Body of pancreas (tissue), 4 donors: ENCODE measurements at regions not wholly inside any gene's neighbourhood (a gene's known extent, or its start where the extent isn't known, plus 50 kb on each side); places are given as distances from the start of the nearest gene placed in this dataset.

Source experiments
- ATAC-seq: fragments of 150-250 bp; one replicate; pipeline ENCODE4 v1.9.1; 2016
- DNase-seq, 4 donors: peaks; one replicate each; pipeline ENCODE4 v3.0.0-alpha.2; 2019
- H3K27ac ChIP-seq, 4 donors: fragments of 200-600 bp; sonication (generic); 1 replicate in 3 of 4; 2 replicates in 1 of 4; pipeline versions ENCODE4 v1.5.1 to v1.6.1; 2016 to 2019; ENCODE audit warnings: mild to moderate bottlenecking in 1 of 4, mixed read lengths in 1 of 4, moderate library complexity in 1 of 4
- H3K27me3 ChIP-seq, 2 donors: fragments of 200-600 bp; sonication (generic); one replicate each; pipeline ENCODE4 v1.6.0; 2016; ENCODE audit warnings: mild to moderate bottlenecking in 1 of 2
- H3K36me3 ChIP-seq, 2 donors: fragments of 200-600 bp; sonication (generic); replicated peaks in 1 of 2; 2 replicates each; pipeline ENCODE4 v1.5.1; 2016; ENCODE audit warnings: low read depth in 2 of 2; ENCODE audit not compliant: insufficient read depth in 1 of 2
- H3K4me1 ChIP-seq: fragments of 200-600 bp; sonication (generic); one replicate; pipeline ENCODE4 v1.6.0; 2016
- H3K4me3 ChIP-seq, 2 donors: fragments of 200-600 bp; sonication (generic); 1 replicate in 1 of 2; 2 replicates in 1 of 2; pipeline ENCODE4 v1.5.1; 2016 to 2019
- H3K9me3 ChIP-seq, 3 donors: fragments of 200-600 bp; sonication (generic); 1 replicate in 2 of 3; 2 replicates in 1 of 3; pipeline ENCODE4 v1.5.1; 2016
- CTCF ChIP-seq, 7 experiments: fragments of 450-650 bp in 4 of 7; fragments of 200-600 bp in 3 of 7; sonication (generic) in 3 of 7; IDR thresholded peaks; one replicate each; pipeline ENCODE4 v1.5.1; 2016 to 2019; ENCODE audit warnings: antibody characterized with exemption in 7 of 7
- POLR2A ChIP-seq, 3 donors: fragments of 450-650 bp; IDR thresholded peaks; one replicate each; pipeline ENCODE4 v1.6.1; 2016; ENCODE audit warnings: antibody characterized with exemption in 3 of 3, mild to moderate bottlenecking in 2 of 3
- WGBS, 2 donors: methylation state at CpG; one replicate each; pipeline ENCODE4 v1.1.5; 2017; 5-methylcytosine and 5-hydroxymethylcytosine counted together
- intact Hi-C: fragments of 100-400 bp; cut with DNase I; formaldehyde crosslinking; loops from one replicate; pipeline ENCODE4 v1.15.1; 2023

DNA sequence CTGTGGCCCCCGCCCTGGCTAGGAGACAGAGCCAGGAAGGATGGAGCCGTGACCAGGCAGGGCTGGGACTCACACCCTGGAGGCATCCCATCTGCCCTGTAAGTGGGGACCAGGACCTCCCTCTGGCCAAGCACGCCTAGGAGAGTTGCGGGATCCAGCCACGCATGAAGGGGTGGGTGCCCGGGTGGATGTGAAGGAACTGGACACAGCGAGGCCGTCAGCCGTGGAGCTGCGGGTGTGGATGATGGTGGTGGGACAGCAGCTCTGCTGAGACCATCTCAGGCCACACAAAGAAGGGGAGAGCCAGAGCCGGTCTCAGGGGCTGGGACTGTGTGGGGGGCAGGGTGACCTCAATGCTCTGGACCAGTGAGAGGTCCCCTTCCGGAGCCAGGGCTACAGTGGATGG, 746.4 kb downstream of the BRD1 start:
- ATAC-seq: no peak
- Histone ChIP-seq H3K4me3 (no peak overlapping the region), H3K27me3 (no peaks in the 10 kb centered on the region), H3K36me3 (no peaks in the 10 kb centered on the region), H3K9me3 (no peaks in the 10 kb centered on the region), H3K4me1 (no peaks in the 10 kb centered on the region), H3K27ac (no peak overlapping the region)
- TF ChIP-seq CTCF (IDR thresholded peaks at IDR 0.05) (no peak), POLR2A (IDR thresholded peaks at IDR 0.05) (no peak)
- DNase-seq: no peak
- intact Hi-C loops: no loop called here
- WGBS, 2 donors: 72 to 74% methylated on average over 8 to 9 of the region's 12 CpGs

DNA sequence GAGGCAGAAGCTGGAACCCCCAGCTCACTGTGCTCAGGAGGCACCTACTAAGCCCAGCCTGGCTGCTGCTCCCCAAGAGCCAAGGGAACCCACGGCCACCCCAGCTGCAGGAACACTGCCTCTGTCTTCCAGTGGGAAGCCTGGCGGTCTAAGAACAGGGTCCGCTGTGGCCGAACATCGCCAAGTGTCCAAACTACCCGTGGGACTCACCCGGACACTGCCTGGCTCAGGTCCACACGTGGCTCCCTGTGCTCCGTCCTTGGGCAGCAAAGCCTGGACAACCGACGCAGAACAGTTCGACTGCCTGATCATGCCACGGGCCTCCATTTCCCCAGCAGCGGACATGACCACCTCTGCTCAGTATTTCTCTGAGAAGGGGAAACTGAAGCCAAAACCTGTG, 747.0 kb downstream of the BRD1 start:
- Histone ChIP-seq H3K36me3 (no peaks in the 10 kb centered on the region), H3K27ac (no peak overlapping the region), H3K4me3 (no peak overlapping the region), H3K4me1 (no peaks in the 10 kb centered on the region), H3K9me3 (no peaks in the 10 kb centered on the region), H3K27me3 (no peaks in the 10 kb centered on the region)
- ATAC-seq (no peak), DNase-seq (no peak)
- 74 to 86% methylated on average over 9 to 14 of the region's 14 CpGs for WGBS, 2 donors
- intact Hi-C loops: no loop called here
- no peak for TF ChIP-seq CTCF (IDR thresholded peaks at IDR 0.05)
- TF ChIP-seq POLR2A (IDR thresholded peaks at IDR 0.05): no peak

GRCh38 chr22:49079743-49080500, 747.8 kb downstream of the BRD1 start:
- Histone ChIP-seq H3K4me1 (no peaks in the 10 kb centered on the region), H3K27me3 (no peaks in the 10 kb centered on the region), H3K27ac (no peak overlapping the region), H3K4me3 (no peak overlapping the region), H3K9me3 (no peaks in the 10 kb centered on the region), H3K36me3 (no peaks in the 10 kb centered on the region)
- no peak for DNase-seq
- ATAC-seq: no peak
- intact Hi-C loops: no loop called here
- 68 to 100% methylated on average over 1 to 13 of the region's 15 CpGs for WGBS, 2 donors
- no peak for TF ChIP-seq POLR2A (IDR thresholded peaks at IDR 0.05)
- no peak for TF ChIP-seq CTCF (IDR thresholded peaks at IDR 0.05)

- Histone ChIP-seq H3K27ac (no peak overlapping the region), H3K36me3 (no peaks in the 10 kb centered on the region), H3K4me1 (no peaks in the 10 kb centered on the region), H3K4me3 (no peak overlapping the region), H3K9me3 (no peaks in the 10 kb centered on the region), H3K27me3 (no peaks in the 10 kb centered on the region)
- intact Hi-C loops: no loop called here
- TF ChIP-seq POLR2A (IDR thresholded peaks at IDR 0.05) (no peak), CTCF (IDR thresholded peaks at IDR 0.05) (no peak)
- 72 to 77% methylated on average over 13 to 20 of the region's 22 CpGs for WGBS, 2 donors
- ATAC-seq (no peak), DNase-seq (no peak)
Observed at GRCh38 chr22:49079027-49079725, 748.5 kb downstream of the BRD1 start.
